B cell (primary cell): ENCODE measurements at regions not wholly inside any gene's neighbourhood (a gene's known extent, or its start where the extent isn't known, plus 50 kb on each side); places are given as distances from the start of the nearest gene placed in this dataset.

Experiments
- ATAC-seq: fragments of 200-7000 bp; cut with Tn5 transposase; one replicate; pipeline ENCODE4 v1.10.0; 2021; ENCODE audit warnings: low read depth, mild to moderate bottlenecking, moderate number of reproducible peaks, moderate library complexity
- CTCF ChIA-PET: fragments of 350-600 bp; sonication (Branson Sonifier 250); formaldehyde crosslinking; loops from one replicate; lab custom pipeline; 2021; ENCODE audit warnings: antibody characterized with exemption, inconsistent platforms; lab: Charles Lee
- POLR2A ChIA-PET: fragments of 350-600 bp; sonication (Branson Sonifier 250); formaldehyde crosslinking; loops from one replicate; lab custom pipeline; 2021; ENCODE audit warnings: antibody characterized with exemption; lab: Charles Lee
- DNase-seq: peaks from one replicate; pipeline ENCODE4 v3.0.0; 2013
- H2AFZ ChIP-seq: 2 replicates; pipeline ENCODE4 v1.6.1; 2012; ENCODE audit warnings: mild to moderate bottlenecking, low read depth, low read length; ENCODE audit not compliant: insufficient read depth, poor library complexity, severe bottlenecking
- H3K27ac ChIP-seq, 2 donors: 1 replicate in 1 of 2; 2 replicates in 1 of 2; pipeline ENCODE4 v1.5.1; 2012 to 2013; ENCODE audit warnings: low read length in 2 of 2, mild to moderate bottlenecking in 2 of 2, moderate library complexity in 1 of 2
- H3K27me3 ChIP-seq, 4 experiments: fragments of 200-600 bp in 1 of 4; sonication (generic) in 1 of 4; replicated peaks in 1 of 4; 1 replicate in 2 of 4; 2 replicates in 2 of 4; pipeline versions ENCODE4 v1.6.1 to v1.7.0; 2013 to 2016; ENCODE audit warnings: low read length in 3 of 4, mild to moderate bottlenecking in 2 of 4, mixed read lengths in 1 of 4, moderate library complexity in 1 of 4; ENCODE audit not compliant: insufficient read depth in 4 of 4, control insufficient read depth in 3 of 4; ENCODE audit errors: control extremely low read depth in 1 of 4
- H3K36me3 ChIP-seq, 2 experiments: replicated peaks in 1 of 2; 1 replicate in 1 of 2; 2 replicates in 1 of 2; pipeline versions ENCODE4 v1.6.1 to v1.7.1; 2013; ENCODE audit warnings: low read length in 1 of 2; ENCODE audit not compliant: insufficient read depth in 2 of 2, control insufficient read depth in 1 of 2; ENCODE audit errors: control extremely low read depth in 1 of 2, extremely low read depth in 1 of 2
- H3K4me1 ChIP-seq, 2 donors: fragments of 200-600 bp in 1 of 2; sonication (generic) in 1 of 2; 1 replicate in 1 of 2; 2 replicates in 1 of 2; pipeline versions ENCODE4 v1.5.1 to v1.6.1; 2013 to 2017; ENCODE audit warnings: low read length in 2 of 2; ENCODE audit not compliant: control insufficient read depth in 2 of 2, insufficient read depth in 2 of 2
- H3K4me2 ChIP-seq: replicated peaks from 2 replicates; pipeline ENCODE3; 2012; ENCODE audit warnings: mild to moderate bottlenecking, low read depth, low read length; ENCODE audit not compliant: poor library complexity, severe bottlenecking
- H3K4me3 ChIP-seq, 5 experiments: fragments of 200-600 bp in 1 of 5; sonication (generic) in 1 of 5; 1 replicate in 3 of 5; 2 replicates in 2 of 5; pipeline versions ENCODE4 v1.5.1 to v1.7.0; 2011 to 2016; ENCODE audit warnings: low read length in 4 of 5, mild to moderate bottlenecking in 4 of 5, low read depth in 2 of 5, control low read depth in 1 of 5, moderate library complexity in 1 of 5; ENCODE audit not compliant: insufficient read depth in 1 of 5; ENCODE audit errors: control extremely low read depth in 1 of 5, extremely low read depth in 1 of 5
- H3K79me2 ChIP-seq: fragments of 200-600 bp; sonication (generic); one replicate; pipeline ENCODE4 v1.6.0; 2016; ENCODE audit warnings: low read length; ENCODE audit not compliant: control insufficient read depth, insufficient read depth
- H3K9ac ChIP-seq: fragments of 200-600 bp; sonication (generic); 2 replicates; pipeline ENCODE4 v1.6.1; 2017; ENCODE audit warnings: mild to moderate bottlenecking, low read length, moderate library complexity
- H3K9me3 ChIP-seq, 3 donors: one replicate each; pipeline versions ENCODE4 v1.6.1 to v1.7.1; 2013; ENCODE audit warnings: low read length in 2 of 3; ENCODE audit not compliant: control insufficient read depth in 2 of 3, insufficient read depth in 1 of 3; ENCODE audit errors: control extremely low read depth in 1 of 3
- H4K20me1 ChIP-seq: 2 replicates; pipeline ENCODE4 v1.6.0; 2012; ENCODE audit warnings: mild to moderate bottlenecking, low read length; ENCODE audit not compliant: insufficient read depth, control insufficient read depth, poor library complexity, severe bottlenecking
- H3K27ac Mint-ChIP-seq: one replicate; pipeline ENCODE4 v1.8.0; 2021; ENCODE audit warnings: mixed read lengths
- H3K27me3 Mint-ChIP-seq: one replicate; pipeline ENCODE4 v1.8.0; 2021; ENCODE audit warnings: mixed read lengths
- H3K4me1 Mint-ChIP-seq: one replicate; pipeline ENCODE4 v1.8.0; 2021; ENCODE audit warnings: mixed read lengths
- H3K4me3 Mint-ChIP-seq: one replicate; pipeline ENCODE4 v1.8.0; 2021; ENCODE audit warnings: mixed read lengths
- H3K9me3 Mint-ChIP-seq: one replicate; pipeline ENCODE4 v1.8.0; 2022; ENCODE audit warnings: mixed read lengths; ENCODE audit not compliant: insufficient read depth
- CTCF ChIP-seq: fragments of 200-600 bp; IDR thresholded peaks from one replicate; pipeline ENCODE4 v1.8.0; 2022; ENCODE audit warnings: antibody characterized with exemption, mild to moderate bottlenecking
- EZH2 ChIP-seq: IDR thresholded peaks from 2 replicates; pipeline ENCODE4 v1.6.1; 2012; ENCODE audit warnings: borderline replicate concordance, low read depth, mild to moderate bottlenecking, moderate library complexity, low read length; ENCODE audit not compliant: insufficient read depth, poor library complexity, severe bottlenecking
- WGBS: methylation state at CpG from one replicate; pipeline ENCODE4 v1.1.5; 2013; ENCODE audit warnings: missing lambda C conversion rate; ENCODE audit not compliant: insufficient coverage; 5-methylcytosine and 5-hydroxymethylcytosine counted together
- intact Hi-C: fragments of 100-400 bp; cut with micrococcal nuclease; formaldehyde crosslinking; loops from one replicate; pipeline ENCODE4 v1.10.0; 2022

DNA sequence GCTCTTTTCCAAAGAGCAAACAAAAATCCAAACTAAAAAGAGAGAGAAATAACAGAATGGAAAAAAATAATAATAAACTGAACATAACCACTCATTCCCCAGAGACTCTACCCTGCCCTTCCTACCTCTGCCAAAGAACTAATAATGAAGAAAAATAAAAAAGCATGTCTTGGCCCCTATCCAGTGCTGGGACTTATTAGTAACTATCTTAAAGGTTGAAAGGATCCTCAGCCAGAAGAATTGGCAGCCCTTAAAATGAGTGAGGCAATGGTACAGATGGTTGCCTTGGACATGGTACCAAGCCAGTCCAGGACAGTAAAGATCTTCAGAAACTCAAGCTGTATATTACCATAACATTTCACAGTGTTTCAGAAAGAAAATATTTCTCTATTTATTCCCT lies 279.3 kb downstream of the HACE1 start:
- Mint-ChIP-seq H3K4me1 (no peaks in the 10 kb centered on the region), H3K9me3 (peaks cover 2% of the 10 kb centered on the region), H3K27me3 (no peaks in the 10 kb centered on the region), H3K4me3 (no peak overlapping the region), H3K27ac (no peak overlapping the region)
- Histone ChIP-seq H2AFZ (no peak overlapping the region), H3K4me3 (no peak overlapping the region), H3K4me1 (no peaks in the 10 kb centered on the region), H3K4me2 (no peak overlapping the region), H3K9ac (no peak overlapping the region), H3K27me3 (no peaks in the 10 kb centered on the region), H3K36me3 (no peaks in the 10 kb centered on the region), H3K27ac (no peak overlapping the region), H3K79me2 (no peaks in the 10 kb centered on the region), H3K9me3 (peaks cover 0 to 3% (median 0%) of the 10 kb centered on the region in 3 donors), H4K20me1 (no peaks in the 10 kb centered on the region)
- CTCF ChIA-PET, result no interaction called here
- DNase-seq (no peak), ATAC-seq (no peak)
- TF ChIP-seq EZH2, result no peak
- no peak for TF ChIP-seq CTCF
- intact Hi-C loops, result no loop called here
- POLR2A ChIA-PET, result no interaction called here

- H3K9me3 ChIP-seq, result peaks cover 0 to 3% (median 0%) of the 10 kb centered on the region in 3 donors
- ChIA-PET POLR2A (no interaction called here), CTCF (no interaction called here)
- intact Hi-C loops, result no loop called here
- no peak overlapping the region for H3K4me2 ChIP-seq
- no peaks in the 10 kb centered on the region for H3K4me1 Mint-ChIP-seq
- no peak overlapping the region for H3K4me3 Mint-ChIP-seq
- ATAC-seq, result no peak
- no peaks in the 10 kb centered on the region for H3K79me2 ChIP-seq
- H3K27me3 Mint-ChIP-seq, result no peaks in the 10 kb centered on the region
- H3K9ac ChIP-seq, result no peak overlapping the region
- no peaks in the 10 kb centered on the region for H4K20me1 ChIP-seq
- H3K36me3 ChIP-seq, result no peaks in the 10 kb centered on the region
- 85% methylated on average over 4 of the region's 5 CpGs for WGBS
- no peak for TF ChIP-seq CTCF
- no peak for TF ChIP-seq EZH2
- H3K27ac ChIP-seq, result no peak overlapping the region
- no peaks in the 10 kb centered on the region for H3K27me3 ChIP-seq
- H3K27ac Mint-ChIP-seq, result no peak overlapping the region
- no peak for DNase-seq
- no peak overlapping the region for H2AFZ ChIP-seq
- H3K4me3 ChIP-seq, result no peak overlapping the region
- H3K4me1 ChIP-seq, result no peaks in the 10 kb centered on the region
- H3K9me3 Mint-ChIP-seq, result peaks cover 2% of the 10 kb centered on the region
Observed at GRCh38 chr6:104579310-104579863, 280.3 kb downstream of the HACE1 start.
